Activated CD4-positive, alpha-beta memory T cell treated with anti-CD3 and anti-CD28 coated beads, Interleukin-2, amount 10 ng/mL, durations not matched to agents 7 days and 5 days (primary cell): ENCODE measurements at regions not wholly inside any gene's neighbourhood (a gene's known extent, or its start where the extent isn't known, plus 50 kb on each side); places are given as distances from the start of the nearest gene placed in this dataset.

Experiments
- CTCF ChIA-PET: fragments of 350-600 bp; sonication (Branson Sonifier 250); formaldehyde crosslinking; loops from one replicate; lab custom pipeline; 2021; ENCODE audit warnings: antibody characterized with exemption, inconsistent platforms; lab: Charles Lee
- POLR2A ChIA-PET: fragments of 350-600 bp; sonication (Branson Sonifier 250); formaldehyde crosslinking; loops from one replicate; lab custom pipeline; 2021; ENCODE audit warnings: antibody characterized with exemption; lab: Charles Lee
- DNase-seq: peaks from one replicate; pipeline ENCODE4 v3.0.0-alpha.2; 2020
- H3K27ac Mint-ChIP-seq: one replicate; pipeline ENCODE4 v1.8.0; 2021; ENCODE audit warnings: mild to moderate bottlenecking, mixed read lengths
- H3K27me3 Mint-ChIP-seq: one replicate; pipeline ENCODE4 v1.8.0; 2021; ENCODE audit warnings: mixed read lengths
- H3K36me3 Mint-ChIP-seq: one replicate; pipeline ENCODE4 v1.8.0; 2021; ENCODE audit warnings: low read depth, mixed read lengths
- H3K4me1 Mint-ChIP-seq: one replicate; pipeline ENCODE4 v1.8.0; 2021; ENCODE audit warnings: mixed read lengths
- H3K4me3 Mint-ChIP-seq: one replicate; pipeline ENCODE4 v1.8.0; 2021; ENCODE audit warnings: mild to moderate bottlenecking, mixed read lengths
- H3K9me3 Mint-ChIP-seq: one replicate; pipeline ENCODE4 v1.8.0; 2021; ENCODE audit warnings: mixed read lengths

GRCh38 chr6:18763086-18763485, 375.9 kb downstream of the RNF144B start:
- Mint-ChIP-seq H3K4me1 (no peaks in the 10 kb centered on the region), H3K36me3 (no peaks in the 10 kb centered on the region), H3K27ac (no peak overlapping the region), H3K4me3 (no peak overlapping the region), H3K27me3 (no peaks in the 10 kb centered on the region), H3K9me3 (peaks cover 5% of the 10 kb centered on the region)
- ChIA-PET POLR2A (no interaction called here), CTCF (no interaction called here)
- no peak for DNase-seq

DNA sequence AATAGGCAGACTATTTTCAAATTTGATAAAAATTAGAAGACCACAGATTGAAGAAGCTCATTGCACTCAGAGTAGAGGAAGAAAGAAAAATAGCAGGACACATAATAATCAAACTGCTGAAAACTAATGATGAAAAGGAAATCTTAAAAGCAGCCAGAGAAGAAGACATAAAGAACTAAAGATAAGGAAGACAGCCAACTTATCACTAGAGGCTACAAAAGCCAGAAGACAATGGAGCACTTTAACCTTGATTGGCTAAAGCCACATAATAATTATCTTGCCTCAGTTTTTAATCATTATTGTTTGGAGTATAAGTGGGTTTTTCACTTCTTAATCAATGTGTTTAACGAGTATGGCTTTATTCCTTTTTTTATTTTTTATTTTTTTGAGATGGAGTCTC, 397.6 kb downstream of the RNF144B start:
- Mint-ChIP-seq H3K9me3 (peaks cover 12% of the 10 kb centered on the region), H3K36me3 (no peaks in the 10 kb centered on the region), H3K27ac (no peak overlapping the region), H3K4me3 (no peak overlapping the region), H3K27me3 (no peaks in the 10 kb centered on the region), H3K4me1 (no peaks in the 10 kb centered on the region)
- DNase-seq, result no peak
- POLR2A ChIA-PET, result no interaction called here
- CTCF ChIA-PET, result no interaction called here

GRCh38 chr6:18785810-18786490, 398.8 kb downstream of the RNF144B start:
- Mint-ChIP-seq H3K27me3 (no peaks in the 10 kb centered on the region), H3K4me1 (no peaks in the 10 kb centered on the region), H3K36me3 (no peaks in the 10 kb centered on the region), H3K4me3 (no peak overlapping the region), H3K9me3 (peaks cover 11% of the 10 kb centered on the region), H3K27ac (no peak overlapping the region)
- ChIA-PET POLR2A (no interaction called here), CTCF (no interaction called here)
- DNase-seq, result no peak

GRCh38 chr6:18792866-18793265, 405.7 kb downstream of the RNF144B start:
- H3K27me3 Mint-ChIP-seq, result no peaks in the 10 kb centered on the region
- no peaks in the 10 kb centered on the region for H3K36me3 Mint-ChIP-seq
- no peak overlapping the region for H3K27ac Mint-ChIP-seq
- DNase-seq, result no peak
- ChIA-PET POLR2A (no interaction called here), CTCF (no interaction called here)
- H3K4me1 Mint-ChIP-seq, result no peaks in the 10 kb centered on the region
- H3K9me3 Mint-ChIP-seq, result peaks cover 25% of the 10 kb centered on the region
- H3K4me3 Mint-ChIP-seq, result no peak overlapping the region

GRCh38 chr6:18795726-18796125, 408.6 kb downstream of the RNF144B start:
- H3K36me3 Mint-ChIP-seq, result no peaks in the 10 kb centered on the region
- no peak for DNase-seq
- H3K27me3 Mint-ChIP-seq, result no peaks in the 10 kb centered on the region
- POLR2A ChIA-PET, result no interaction called here
- no peaks in the 10 kb centered on the region for H3K4me1 Mint-ChIP-seq
- CTCF ChIA-PET, result no interaction called here
- no peak overlapping the region for H3K27ac Mint-ChIP-seq
- H3K4me3 Mint-ChIP-seq, result no peak overlapping the region
- H3K9me3 Mint-ChIP-seq, result peaks cover 20% of the 10 kb centered on the region

DNA sequence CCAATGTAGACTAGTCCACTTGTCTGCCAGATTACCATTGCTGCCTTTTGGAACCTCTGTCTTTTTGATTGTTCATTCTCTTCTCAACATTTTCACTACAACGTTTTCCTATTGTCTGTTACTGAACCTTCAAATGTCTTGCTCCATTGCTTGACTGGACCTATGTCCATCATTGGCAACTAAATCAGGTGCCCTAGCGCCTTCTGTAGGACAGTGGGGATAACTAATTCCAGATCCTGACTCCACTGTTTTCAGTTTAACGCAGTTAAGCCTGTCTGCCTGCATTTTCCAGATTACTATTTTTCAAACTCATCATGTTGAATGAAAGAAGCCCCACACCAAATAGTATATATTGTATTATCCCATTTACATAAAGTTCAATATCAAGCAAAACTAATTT, 433.6 kb downstream of the RNF144B start:
- DNase-seq, result no peak
- Mint-ChIP-seq H3K27me3 (no peaks in the 10 kb centered on the region), H3K36me3 (no peaks in the 10 kb centered on the region), H3K4me1 (no peaks in the 10 kb centered on the region), H3K9me3 (peaks cover 32% of the 10 kb centered on the region), H3K4me3 (no peak overlapping the region), H3K27ac (no peak overlapping the region)
- CTCF ChIA-PET, result no interaction called here
- POLR2A ChIA-PET, result no interaction called here

- no peaks in the 10 kb centered on the region for H3K36me3 Mint-ChIP-seq
- no peak overlapping the region for H3K4me3 Mint-ChIP-seq
- H3K27me3 Mint-ChIP-seq, result no peaks in the 10 kb centered on the region
- H3K27ac Mint-ChIP-seq, result no peak overlapping the region
- no peaks in the 10 kb centered on the region for H3K4me1 Mint-ChIP-seq
- ChIA-PET POLR2A (no interaction called here), CTCF (no interaction called here)
- H3K9me3 Mint-ChIP-seq, result peaks cover 33% of the 10 kb centered on the region
- DNase-seq, result peak; percentile 36
Observed at GRCh38 chr6:18823782-18824386, 436.7 kb downstream of the RNF144B start.

DNA sequence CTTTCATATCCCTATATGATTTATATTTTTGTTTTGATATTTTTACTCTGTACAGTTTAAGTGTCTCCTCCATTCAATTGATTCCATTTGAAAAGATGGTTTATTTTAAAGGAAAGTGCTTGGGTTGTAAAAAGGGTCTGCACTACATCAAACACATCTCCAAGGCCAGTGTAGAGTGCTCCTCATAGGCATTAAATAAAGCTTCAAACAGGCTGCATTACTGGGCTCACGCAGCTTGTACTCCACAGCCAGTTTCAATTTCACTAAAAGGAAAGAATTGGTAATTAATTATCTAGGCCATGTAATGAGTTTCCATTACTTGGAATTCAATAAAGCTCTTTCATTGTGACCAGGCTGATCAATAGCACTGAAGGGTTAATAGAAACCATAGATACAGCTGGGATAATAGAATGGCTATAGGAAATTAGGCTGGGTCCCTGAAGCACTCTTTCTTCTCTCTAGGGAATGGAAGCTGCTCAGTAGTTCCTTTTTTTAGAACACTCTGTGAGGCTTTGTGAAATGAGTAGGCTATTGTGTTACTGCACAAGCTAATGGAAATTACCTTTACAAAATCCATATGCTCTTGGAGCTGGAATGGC, 442.2 kb downstream of the RNF144B start:
- no peaks in the 10 kb centered on the region for H3K4me1 Mint-ChIP-seq
- no peaks in the 10 kb centered on the region for H3K27me3 Mint-ChIP-seq
- ChIA-PET CTCF (no interaction called here), POLR2A (no interaction called here)
- no peak for DNase-seq
- H3K27ac Mint-ChIP-seq, result no peak overlapping the region
- no peak overlapping the region for H3K4me3 Mint-ChIP-seq
- no peaks in the 10 kb centered on the region for H3K36me3 Mint-ChIP-seq
- H3K9me3 Mint-ChIP-seq, result peaks cover 15% of the 10 kb centered on the region

- Mint-ChIP-seq H3K27ac (no peak overlapping the region), H3K36me3 (no peaks in the 10 kb centered on the region), H3K27me3 (no peaks in the 10 kb centered on the region), H3K4me3 (no peak overlapping the region), H3K4me1 (no peaks in the 10 kb centered on the region), H3K9me3 (peaks cover 12% of the 10 kb centered on the region)
- ChIA-PET POLR2A (no interaction called here), CTCF (no interaction called here)
- DNase-seq, result no peak
Observed at GRCh38 chr6:18835976-18836375, 448.8 kb downstream of the RNF144B start.

GRCh38 chr6:18837013-18837412, 449.9 kb downstream of the RNF144B start:
- H3K9me3 Mint-ChIP-seq, result peaks cover 14% of the 10 kb centered on the region
- CTCF ChIA-PET, result no interaction called here
- POLR2A ChIA-PET, result no interaction called here
- no peaks in the 10 kb centered on the region for H3K36me3 Mint-ChIP-seq
- DNase-seq, result no peak
- H3K4me3 Mint-ChIP-seq, result no peak overlapping the region
- no peak overlapping the region for H3K27ac Mint-ChIP-seq
- H3K27me3 Mint-ChIP-seq, result no peaks in the 10 kb centered on the region
- H3K4me1 Mint-ChIP-seq, result no peaks in the 10 kb centered on the region

DNA sequence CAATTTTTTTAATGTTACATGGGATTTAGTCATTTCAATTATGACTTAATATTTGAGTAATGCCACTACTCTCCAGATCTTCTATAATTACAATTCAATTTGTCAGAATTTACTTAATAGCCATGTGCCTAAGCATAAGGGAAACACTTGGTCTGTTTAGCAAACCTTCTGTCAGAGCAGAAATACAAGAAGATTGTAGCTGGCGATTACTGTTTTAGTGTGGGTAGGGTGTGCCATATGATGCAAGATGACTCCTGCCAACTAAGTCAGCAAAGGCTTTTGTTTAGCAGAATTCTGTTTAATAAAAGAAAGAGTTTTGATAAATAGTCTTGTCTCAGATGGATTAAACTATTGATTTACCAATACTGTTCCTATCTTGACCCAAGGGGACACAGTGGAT, 455.4 kb downstream of the RNF144B start:
- Mint-ChIP-seq H3K9me3 (peaks cover 10% of the 10 kb centered on the region), H3K27ac (no peak overlapping the region), H3K36me3 (no peaks in the 10 kb centered on the region), H3K4me1 (no peaks in the 10 kb centered on the region), H3K27me3 (no peaks in the 10 kb centered on the region), H3K4me3 (no peak overlapping the region)
- ChIA-PET POLR2A (no interaction called here), CTCF (no interaction called here)
- DNase-seq, result no peak

DNA sequence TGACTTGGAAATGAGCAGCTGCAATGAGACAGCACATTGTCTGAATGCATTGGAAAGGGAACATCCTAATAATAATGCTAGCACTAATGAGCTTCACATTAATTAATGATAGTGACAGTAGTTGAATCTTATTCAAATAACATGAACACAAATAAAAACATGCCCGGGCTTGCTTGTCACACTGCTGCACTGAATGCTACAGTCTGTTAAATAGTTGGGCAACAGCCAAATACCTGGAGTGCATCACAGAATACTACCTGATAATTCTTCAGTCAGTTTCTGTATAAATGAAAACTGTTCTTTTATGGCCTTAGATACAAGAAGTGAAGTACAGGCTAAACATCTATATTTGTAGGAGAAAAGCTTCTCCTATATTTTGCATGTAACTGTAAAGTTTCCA, 458.7 kb downstream of the RNF144B start:
- H3K4me3 Mint-ChIP-seq, result no peak overlapping the region
- no peak overlapping the region for H3K27ac Mint-ChIP-seq
- ChIA-PET POLR2A (no interaction called here), CTCF (no interaction called here)
- no peaks in the 10 kb centered on the region for H3K4me1 Mint-ChIP-seq
- no peak for DNase-seq
- no peaks in the 10 kb centered on the region for H3K36me3 Mint-ChIP-seq
- H3K9me3 Mint-ChIP-seq, result peaks cover 7% of the 10 kb centered on the region
- no peaks in the 10 kb centered on the region for H3K27me3 Mint-ChIP-seq

GRCh38 chr6:18846327-18846726, 459.2 kb downstream of the RNF144B start:
- ChIA-PET CTCF (no interaction called here), POLR2A (no interaction called here)
- H3K9me3 Mint-ChIP-seq, result peaks cover 7% of the 10 kb centered on the region
- no peak for DNase-seq
- H3K4me1 Mint-ChIP-seq, result no peaks in the 10 kb centered on the region
- no peaks in the 10 kb centered on the region for H3K36me3 Mint-ChIP-seq
- no peak overlapping the region for H3K4me3 Mint-ChIP-seq
- H3K27ac Mint-ChIP-seq, result no peak overlapping the region
- H3K27me3 Mint-ChIP-seq, result no peaks in the 10 kb centered on the region

GRCh38 chr6:18861204-18861603, 474.1 kb downstream of the RNF144B start:
- Mint-ChIP-seq H3K27me3 (no peaks in the 10 kb centered on the region), H3K4me1 (no peaks in the 10 kb centered on the region), H3K4me3 (no peak overlapping the region), H3K27ac (no peak overlapping the region), H3K36me3 (no peaks in the 10 kb centered on the region), H3K9me3 (peaks cover 8% of the 10 kb centered on the region)
- ChIA-PET POLR2A (no interaction called here), CTCF (no interaction called here)
- no peak for DNase-seq
